OCI-LY1 (cell line): ENCODE measurements at regions not wholly inside any gene's neighbourhood (a gene's known extent, or its start where the extent isn't known, plus 50 kb on each side); places are given as distances from the start of the nearest gene placed in this dataset.

Experiments used
- H2AFZ ChIP-seq: fragments of 200-600 bp; sonication (generic), shearing (Covaris generic); 2 replicates; pipeline ENCODE4 v1.6.0; 2014; ENCODE audit warnings: antibody characterized with exemption, mild to moderate bottlenecking, low read length
- H3F3A ChIP-seq: fragments of 200-600 bp; sonication (generic), shearing (Covaris generic); 2 replicates; pipeline ENCODE4 v1.6.0; 2014; ENCODE audit warnings: mild to moderate bottlenecking, antibody characterized with exemption, low read length, moderate library complexity; ENCODE audit not compliant: insufficient read depth
- H3K27ac ChIP-seq: fragments of 200-600 bp; sonication (generic); 2 replicates; pipeline ENCODE4 v1.5.1; 2014; ENCODE audit warnings: low read length, mixed run types, mild to moderate bottlenecking, low read depth; ENCODE audit not compliant: poor library complexity, severe bottlenecking
- H3K27me3 ChIP-seq: fragments of 200-600 bp; sonication (generic); 2 replicates; pipeline ENCODE4 v1.6.0; 2014; ENCODE audit warnings: antibody characterized with exemption, mild to moderate bottlenecking, low read length, moderate library complexity; ENCODE audit not compliant: insufficient read depth
- H3K36me3 ChIP-seq: fragments of 200-600 bp; sonication (generic); 2 replicates; pipeline ENCODE4 v1.6.1; 2014; ENCODE audit warnings: mild to moderate bottlenecking, antibody characterized with exemption, low read length, moderate library complexity, mixed read lengths; ENCODE audit not compliant: insufficient read depth
- H3K4me1 ChIP-seq: fragments of 200-600 bp; sonication (generic); 2 replicates; pipeline ENCODE4 v1.5.1; 2014; ENCODE audit warnings: mild to moderate bottlenecking, low read length, moderate library complexity; ENCODE audit not compliant: insufficient read depth, severe bottlenecking
- H3K4me2 ChIP-seq: fragments of 200-600 bp; sonication (generic), shearing (Covaris generic); 2 replicates; pipeline ENCODE4 v1.6.1; 2014; ENCODE audit warnings: low read length
- H3K4me3 ChIP-seq: fragments of 200-600 bp; sonication (generic); 2 replicates; pipeline ENCODE4 v1.5.1; 2014; ENCODE audit warnings: low read length, low read depth, mild to moderate bottlenecking, mixed read lengths; ENCODE audit not compliant: poor library complexity, severe bottlenecking
- H3K79me2 ChIP-seq: fragments of 200-600 bp; shearing (Covaris generic); 2 replicates; pipeline ENCODE4 v1.6.1; 2016; ENCODE audit warnings: mixed run types, low read length, mixed read lengths; ENCODE audit not compliant: insufficient read depth
- H3K9ac ChIP-seq: fragments of 200-600 bp; sonication (generic), shearing (Covaris generic); 2 replicates; pipeline ENCODE4 v1.6.1; 2014; ENCODE audit warnings: mild to moderate bottlenecking, low read length, mixed read lengths
- H3K9me2 ChIP-seq: fragments of 200-600 bp; sonication (generic), shearing (Covaris generic); 2 replicates; pipeline ENCODE4 v1.6.1; 2014; ENCODE audit warnings: low read depth, mild to moderate bottlenecking, low read length, mixed read lengths
- H3K9me3 ChIP-seq: fragments of 200-600 bp; shearing (Covaris generic); 2 replicates; pipeline ENCODE4 v1.6.1; 2014; ENCODE audit warnings: low read length, mixed read lengths
- H4K20me1 ChIP-seq: fragments of 200-600 bp; sonication (generic), shearing (Covaris generic); 2 replicates; pipeline ENCODE4 v1.6.0; 2016; ENCODE audit warnings: mild to moderate bottlenecking, low read length; ENCODE audit not compliant: insufficient read depth
- CTCF ChIP-seq: fragments of 200-600 bp; sonication (generic), shearing (Covaris generic); IDR thresholded peaks from 2 replicates; pipeline ENCODE4 v1.5.1; 2017; ENCODE audit warnings: mild to moderate bottlenecking, antibody characterized with exemption, low read length, moderate library complexity, mixed read lengths
- EZH2 ChIP-seq: fragments of 200-600 bp; sonication (generic), shearing (Covaris generic); IDR thresholded peaks from 2 replicates; pipeline ENCODE4 v1.8.0; 2017; ENCODE audit warnings: borderline replicate concordance, mixed run types, mild to moderate bottlenecking, antibody characterized with exemption, low read length, moderate library complexity, mixed read lengths

GRCh38 chr3:151999936-152000335, 126.5 kb downstream of the SUCNR1 start:
- Histone ChIP-seq H3K9me2 (no peaks in the 10 kb centered on the region), H3K9me3 (no peaks in the 10 kb centered on the region), H3F3A (no peaks in the 10 kb centered on the region), H3K79me2 (no peaks in the 10 kb centered on the region), H3K4me2 (no peak overlapping the region), H3K27me3 (no peaks in the 10 kb centered on the region), H3K27ac (no peak overlapping the region), H3K4me3 (no peak overlapping the region), H3K9ac (no peak overlapping the region), H3K4me1 (no peaks in the 10 kb centered on the region), H2AFZ (no peak overlapping the region), H4K20me1 (no peaks in the 10 kb centered on the region), H3K36me3 (no peaks in the 10 kb centered on the region)
- TF ChIP-seq CTCF (no peak), EZH2 (no peak)

- H3K4me1 ChIP-seq, result no peaks in the 10 kb centered on the region
- no peaks in the 10 kb centered on the region for H4K20me1 ChIP-seq
- H3K36me3 ChIP-seq, result no peaks in the 10 kb centered on the region
- H3K79me2 ChIP-seq, result no peaks in the 10 kb centered on the region
- no peak overlapping the region for H3K4me3 ChIP-seq
- TF ChIP-seq EZH2 (no peak), CTCF (no peak)
- H3F3A ChIP-seq, result no peaks in the 10 kb centered on the region
- no peaks in the 10 kb centered on the region for H3K27me3 ChIP-seq
- H3K9me2 ChIP-seq, result no peaks in the 10 kb centered on the region
- no peak overlapping the region for H2AFZ ChIP-seq
- no peak overlapping the region for H3K4me2 ChIP-seq
- no peak overlapping the region for H3K27ac ChIP-seq
- H3K9me3 ChIP-seq, result no peaks in the 10 kb centered on the region
- no peak overlapping the region for H3K9ac ChIP-seq
Observed at GRCh38 chr3:152011812-152012735, 138.6 kb downstream of the SUCNR1 start.

GRCh38 chr3:152019508-152019907, 146.1 kb downstream of the SUCNR1 start:
- Histone ChIP-seq H2AFZ (no peak overlapping the region), H3K9me2 (no peaks in the 10 kb centered on the region), H3K4me1 (no peaks in the 10 kb centered on the region), H3K9ac (no peak overlapping the region), H3K9me3 (no peaks in the 10 kb centered on the region), H3K4me3 (no peak overlapping the region), H4K20me1 (no peaks in the 10 kb centered on the region), H3F3A (no peaks in the 10 kb centered on the region), H3K27ac (no peak overlapping the region), H3K36me3 (no peaks in the 10 kb centered on the region), H3K27me3 (no peaks in the 10 kb centered on the region), H3K79me2 (no peaks in the 10 kb centered on the region), H3K4me2 (no peak overlapping the region)
- TF ChIP-seq CTCF (no peak), EZH2 (no peak)
